Neuronal stem cell (in vitro differentiated cells): ENCODE measurements at regions not wholly inside any gene's neighbourhood (a gene's known extent, or its start where the extent isn't known, plus 50 kb on each side); places are given as distances from the start of the nearest gene placed in this dataset.

Source experiments
- DNase-seq: peaks from one replicate; pipeline ENCODE4 v3.0.0-alpha.2; 2013; ENCODE audit warnings: low spot score
- H2AFZ ChIP-seq: one replicate; pipeline ENCODE4 v1.6.1; 2013; ENCODE audit warnings: mild to moderate bottlenecking, low read length, inconsistent platforms
- H2AK5ac ChIP-seq: 2 replicates; pipeline ENCODE4 v1.6.1; 2013; ENCODE audit warnings: low read depth, mild to moderate bottlenecking, inconsistent platforms, low read length, moderate library complexity, mixed read lengths
- H2BK120ac ChIP-seq: 2 replicates; pipeline ENCODE4 v1.6.1; 2013; ENCODE audit warnings: low read depth, mild to moderate bottlenecking, inconsistent platforms, low read length, moderate library complexity, mixed read lengths
- H2BK12ac ChIP-seq: one replicate; pipeline ENCODE4 v1.6.1; 2013; ENCODE audit warnings: low read length, inconsistent platforms
- H2BK15ac ChIP-seq: 2 replicates; pipeline ENCODE4 v1.6.1; 2013; ENCODE audit warnings: mild to moderate bottlenecking, low read length, inconsistent platforms, mixed read lengths
- H2BK5ac ChIP-seq: one replicate; pipeline ENCODE4 v1.6.1; 2013; ENCODE audit warnings: inconsistent platforms, mild to moderate bottlenecking, low read length, moderate library complexity
- H3K14ac ChIP-seq: one replicate; pipeline ENCODE4 v1.6.1; 2013; ENCODE audit warnings: low read length, inconsistent platforms
- H3K18ac ChIP-seq: 2 replicates; pipeline ENCODE4 v1.6.1; 2013; ENCODE audit warnings: low read length, inconsistent platforms
- H3K23ac ChIP-seq: 2 replicates; pipeline ENCODE4 v1.6.1; 2013; ENCODE audit warnings: low read depth, mild to moderate bottlenecking, mixed read lengths, low read length, inconsistent platforms; ENCODE audit not compliant: poor library complexity
- H3K27ac ChIP-seq: replicated peaks from 3 replicates; pipeline ENCODE4 v1.5.1; 2013; ENCODE audit warnings: low read length, inconsistent platforms
- H3K27me3 ChIP-seq, 3 experiments: 2 replicates each; pipeline ENCODE4 v1.6.1; 2013; ENCODE audit warnings: low read length in 3 of 3, mild to moderate bottlenecking in 2 of 3, inconsistent platforms in 1 of 3, low read depth in 1 of 3, mixed read lengths in 1 of 3, moderate library complexity in 1 of 3; ENCODE audit not compliant: control insufficient read depth in 3 of 3, insufficient read depth in 3 of 3
- H3K36me3 ChIP-seq, 2 donors: replicated peaks in 1 of 2; 2 replicates each; pipeline ENCODE4 v1.6.1; 2013; ENCODE audit warnings: low read length in 2 of 2; ENCODE audit not compliant: control insufficient read depth in 2 of 2, insufficient read depth in 2 of 2
- H3K4ac ChIP-seq: 2 replicates; pipeline ENCODE4 v1.6.1; 2013; ENCODE audit warnings: inconsistent platforms, mild to moderate bottlenecking, low read length, moderate library complexity
- H3K4me1 ChIP-seq, 2 donors: 1 replicate in 1 of 2; 2 replicates in 1 of 2; pipeline ENCODE4 v1.6.1; 2013; ENCODE audit warnings: low read length in 2 of 2, low read depth in 1 of 2; ENCODE audit not compliant: control insufficient read depth in 2 of 2, insufficient read depth in 1 of 2
- H3K4me2 ChIP-seq: one replicate; pipeline ENCODE4 v1.6.1; 2013; ENCODE audit warnings: mild to moderate bottlenecking, low read length, inconsistent platforms; ENCODE audit not compliant: insufficient read depth, poor library complexity, severe bottlenecking
- H3K4me3 ChIP-seq, 2 donors: 2 replicates each; pipeline ENCODE4 v1.5.1; 2013; ENCODE audit warnings: low read length in 2 of 2, mild to moderate bottlenecking in 2 of 2, inconsistent platforms in 1 of 2, moderate library complexity in 1 of 2
- H3K79me1 ChIP-seq: one replicate; pipeline ENCODE4 v1.6.1; 2013; ENCODE audit warnings: low read depth, mild to moderate bottlenecking, inconsistent platforms, low read length, moderate library complexity
- H3K9ac ChIP-seq: one replicate; pipeline ENCODE4 v1.6.1; 2013; ENCODE audit warnings: mild to moderate bottlenecking, low read depth, low read length, inconsistent platforms; ENCODE audit not compliant: poor library complexity
- H3K9me3 ChIP-seq, 2 donors: replicated peaks in 1 of 2; 2 replicates each; pipeline versions ENCODE3 to v1.6.1; 2013; ENCODE audit warnings: low read length in 2 of 2, mild to moderate bottlenecking in 2 of 2, inconsistent platforms in 1 of 2, low read depth in 1 of 2, mixed read lengths in 1 of 2, moderate library complexity in 1 of 2; ENCODE audit not compliant: control insufficient read depth in 2 of 2, insufficient read depth in 1 of 2
- H4K8ac ChIP-seq: one replicate; pipeline ENCODE4 v1.6.1; 2013; ENCODE audit warnings: low read depth, mild to moderate bottlenecking, inconsistent platforms, low read length, moderate library complexity
- H4K91ac ChIP-seq: one replicate; pipeline ENCODE4 v1.6.1; 2013; ENCODE audit warnings: low read length, low read depth, mild to moderate bottlenecking, inconsistent platforms; ENCODE audit not compliant: poor library complexity
- WGBS, 2 donors: extraction: QIAGEN DNeasy Blood & Tissue Kit; methylation state at CpG; one replicate each; pipeline ENCODE4 v1.1.7; 2013; ENCODE audit warnings: missing lambda C conversion rate in 2 of 2, mixed read lengths in 1 of 2; ENCODE audit not compliant: insufficient read length in 2 of 2, insufficient replicate concordance in 1 of 2; ENCODE audit errors: extremely low coverage in 2 of 2; 5-methylcytosine and 5-hydroxymethylcytosine counted together

GRCh38 chrX:124260845-124261244 lies 71.6 kb upstream of the TEX13D start:
- no peak overlapping the region for H3K4ac ChIP-seq
- no peak overlapping the region for H4K91ac ChIP-seq
- no peak overlapping the region for H4K8ac ChIP-seq
- no peaks in the 10 kb centered on the region for H3K79me1 ChIP-seq
- H3K36me3 ChIP-seq, result no peaks in the 10 kb centered on the region
- H3K27ac ChIP-seq, result no peak overlapping the region
- H2AFZ ChIP-seq, result no peak overlapping the region
- H2BK5ac ChIP-seq, result no peak overlapping the region
- H3K14ac ChIP-seq, result no peak overlapping the region
- no peak overlapping the region for H3K18ac ChIP-seq
- no peaks in the 10 kb centered on the region for H3K9me3 ChIP-seq
- H3K4me2 ChIP-seq, result no peak overlapping the region
- no peak overlapping the region for H2BK120ac ChIP-seq
- no peak overlapping the region for H2BK15ac ChIP-seq
- H3K4me1 ChIP-seq, result no peaks in the 10 kb centered on the region
- H2AK5ac ChIP-seq, result no peak overlapping the region
- no peak overlapping the region for H3K4me3 ChIP-seq
- no peak overlapping the region for H2BK12ac ChIP-seq
- H3K9ac ChIP-seq, result no peak overlapping the region
- no peak for DNase-seq
- no CpG with 5 or more reads among the region's 2 CpGs for WGBS, 2 donors
- no peak overlapping the region for H3K23ac ChIP-seq
- H3K27me3 ChIP-seq, result no peaks in the 10 kb centered on the region

- no peak overlapping the region for H2BK15ac ChIP-seq
- H3K9me3 ChIP-seq, result no peaks in the 10 kb centered on the region
- H2BK5ac ChIP-seq, result no peak overlapping the region
- no peak overlapping the region for H3K18ac ChIP-seq
- H2AFZ ChIP-seq, result no peak overlapping the region
- H3K4ac ChIP-seq, result no peak overlapping the region
- H3K27ac ChIP-seq, result no peak overlapping the region
- H3K27me3 ChIP-seq, result no peaks in the 10 kb centered on the region
- H4K91ac ChIP-seq, result no peak overlapping the region
- H3K36me3 ChIP-seq, result no peaks in the 10 kb centered on the region
- H3K14ac ChIP-seq, result no peak overlapping the region
- H3K23ac ChIP-seq, result no peak overlapping the region
- no peak overlapping the region for H3K4me3 ChIP-seq
- no peak overlapping the region for H2BK12ac ChIP-seq
- no CpG with 5 or more reads among the region's 4 CpGs for whole genome bisulfite sequencing, 2 donors
- H4K8ac ChIP-seq, result no peak overlapping the region
- no peak overlapping the region for H2AK5ac ChIP-seq
- H2BK120ac ChIP-seq, result no peak overlapping the region
- H3K79me1 ChIP-seq, result no peaks in the 10 kb centered on the region
- no peaks in the 10 kb centered on the region for H3K4me1 ChIP-seq
- no peak for DNase-seq
- no peak overlapping the region for H3K9ac ChIP-seq
- no peak overlapping the region for H3K4me2 ChIP-seq
These were observed 68.7 kb upstream of the TEX13D start for GRCh38 chrX:124263743-124264142.

DNA sequence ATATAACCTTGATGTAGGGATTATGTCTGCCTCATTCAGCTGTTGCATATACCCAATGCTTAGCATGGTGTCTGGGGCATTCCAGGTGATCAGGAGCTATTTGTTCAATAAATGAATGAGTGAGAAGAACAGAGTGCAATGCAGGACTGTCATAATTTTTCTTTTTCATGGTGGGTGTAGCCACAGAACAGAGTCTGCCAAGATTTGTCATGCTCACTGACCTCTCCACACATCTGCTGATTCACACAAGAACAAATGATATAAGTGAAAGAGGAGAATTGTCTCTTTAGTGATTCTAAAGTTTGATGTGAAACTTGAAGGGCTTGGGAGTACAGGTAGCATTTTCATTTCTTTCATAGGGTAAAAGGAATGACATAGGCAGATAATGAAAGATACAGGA lies 64.4 kb upstream of the TEX13D start:
- no peak overlapping the region for H3K18ac ChIP-seq
- no peak overlapping the region for H2AFZ ChIP-seq
- H2AK5ac ChIP-seq, result no peak overlapping the region
- H3K9me3 ChIP-seq, result no peaks in the 10 kb centered on the region
- DNase-seq, result no peak
- no peak overlapping the region for H3K23ac ChIP-seq
- H2BK5ac ChIP-seq, result no peak overlapping the region
- no peaks in the 10 kb centered on the region for H3K36me3 ChIP-seq
- H2BK120ac ChIP-seq, result no peak overlapping the region
- no peak overlapping the region for H4K8ac ChIP-seq
- no peak overlapping the region for H3K14ac ChIP-seq
- H3K27ac ChIP-seq, result no peak overlapping the region
- no peak overlapping the region for H3K9ac ChIP-seq
- H3K27me3 ChIP-seq, result no peaks in the 10 kb centered on the region
- no peaks in the 10 kb centered on the region for H3K79me1 ChIP-seq
- no peaks in the 10 kb centered on the region for H3K4me1 ChIP-seq
- H4K91ac ChIP-seq, result no peak overlapping the region
- no peak overlapping the region for H2BK12ac ChIP-seq
- no peak overlapping the region for H2BK15ac ChIP-seq
- H3K4ac ChIP-seq, result no peak overlapping the region
- no peak overlapping the region for H3K4me3 ChIP-seq
- no peak overlapping the region for H3K4me2 ChIP-seq

DNA sequence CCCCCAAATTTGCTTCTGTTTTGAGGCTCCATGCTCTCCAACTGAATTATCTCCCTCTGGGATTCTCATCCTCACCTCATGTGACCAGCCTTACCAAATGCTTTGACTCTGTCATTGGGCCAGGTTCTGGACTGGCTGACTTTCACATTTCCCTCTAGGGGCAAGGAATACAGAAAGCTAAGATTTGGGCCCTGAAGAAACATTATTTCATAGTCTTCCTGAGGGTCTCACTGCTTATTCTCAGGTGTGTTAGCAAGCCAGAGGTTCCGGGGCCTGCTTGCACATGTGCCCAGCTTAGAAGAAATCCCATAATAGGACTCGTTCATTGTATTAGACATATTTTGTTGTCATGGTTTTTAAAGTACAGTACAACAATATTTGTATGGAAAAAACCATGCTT lies 62.6 kb upstream of the TEX13D start:
- DNase-seq, result no peak
- Histone ChIP-seq H3K27me3 (no peaks in the 10 kb centered on the region), H4K8ac (no peak overlapping the region), H2AFZ (no peak overlapping the region), H2AK5ac (no peak overlapping the region), H2BK12ac (no peak overlapping the region), H3K36me3 (no peaks in the 10 kb centered on the region), H2BK120ac (no peak overlapping the region), H4K91ac (no peak overlapping the region), H2BK15ac (no peak overlapping the region), H3K4me1 (peaks cover 0 to 3% of the 10 kb centered on the region in 2 donors), H3K9ac (no peak overlapping the region), H3K14ac (no peak overlapping the region), H3K9me3 (no peaks in the 10 kb centered on the region), H3K4me3 (no peak overlapping the region), H3K79me1 (no peaks in the 10 kb centered on the region), H2BK5ac (no peak overlapping the region), H3K4me2 (no peak overlapping the region), H3K18ac (no peak overlapping the region), H3K23ac (no peak overlapping the region), H3K27ac (no peak overlapping the region), H3K4ac (no peak overlapping the region)
- WGBS, 2 donors, result no CpG with 5 or more reads among the region's 2 CpGs
